NCI-H2171 treated with DMSO at 0.1 percent for 48 hours (cell line): ENCODE measurements at regions not wholly inside any gene's neighbourhood (a gene's known extent, or its start where the extent isn't known, plus 50 kb on each side); places are given as distances from the start of the nearest gene placed in this dataset.
"Not testable (repeated sequence)": the region's sequence is repeated elsewhere in the genome, so short reads cannot be mapped to it uniquely, and the experiment has no call there.

Experiments
- DNase-seq: peaks from one replicate; lab custom pipeline; 2025; lab: John Stamatoyannopoulos, UW

DNA sequence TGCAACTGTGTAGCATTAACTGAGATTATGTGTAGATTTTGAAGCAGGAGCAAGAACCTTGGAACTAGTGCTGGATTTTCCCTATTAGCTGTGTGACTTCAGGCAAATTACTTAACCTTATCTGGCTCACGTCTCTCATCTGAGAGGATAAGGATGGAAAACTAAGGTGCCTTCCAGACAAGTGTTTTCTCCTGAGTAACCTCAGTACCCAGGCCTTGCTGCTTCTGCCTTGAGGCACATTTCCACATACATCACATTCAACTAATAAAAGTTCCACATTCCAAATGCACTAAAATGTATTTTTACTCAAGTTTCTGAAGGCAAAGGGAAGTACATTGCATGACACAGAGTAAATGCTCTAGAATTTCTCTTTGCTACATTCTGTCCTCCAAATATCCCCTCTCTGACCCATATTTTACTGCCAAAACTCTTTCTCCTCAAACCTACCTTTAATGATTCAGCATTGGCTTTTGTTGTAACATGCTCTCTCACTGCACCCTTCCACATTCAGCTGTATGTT, 195.4 kb upstream of the ADGRL3 start:
- no peak for DNase-seq

GRCh38 chr4:61011051-61011450, 189.1 kb upstream of the ADGRL3 start:
- no peak for DNase-seq

DNA sequence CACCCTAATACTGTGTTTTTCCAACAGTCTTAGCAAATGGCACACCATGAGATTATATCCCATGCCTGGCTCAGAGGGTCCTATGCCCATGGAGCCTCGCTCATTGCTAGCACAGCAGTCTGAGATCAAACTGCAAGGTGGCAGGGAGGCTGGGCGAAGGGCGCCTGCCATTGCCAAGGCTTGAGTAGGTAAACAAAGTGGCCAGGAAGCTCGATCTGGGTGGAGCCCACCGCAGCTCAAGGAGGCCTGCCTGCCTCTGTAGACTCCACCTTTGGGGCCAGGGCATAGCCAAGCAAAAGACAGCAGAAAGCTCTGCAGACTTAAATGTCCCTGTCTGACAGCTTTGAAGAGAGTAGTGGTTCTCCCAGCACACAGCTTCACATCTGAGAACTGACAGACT, 188.2 kb upstream of the ADGRL3 start:
- not testable (repeated sequence) for DNase-seq

- DNase-seq = no peak
Observed at GRCh38 chr4:61024610-61025009, 175.5 kb upstream of the ADGRL3 start.

GRCh38 chr4:61027939-61028338, 172.2 kb upstream of the ADGRL3 start:
- no peak for DNase-seq

GRCh38 chr4:61036071-61036684, 163.9 kb upstream of the ADGRL3 start:
- no peak for DNase-seq

DNA sequence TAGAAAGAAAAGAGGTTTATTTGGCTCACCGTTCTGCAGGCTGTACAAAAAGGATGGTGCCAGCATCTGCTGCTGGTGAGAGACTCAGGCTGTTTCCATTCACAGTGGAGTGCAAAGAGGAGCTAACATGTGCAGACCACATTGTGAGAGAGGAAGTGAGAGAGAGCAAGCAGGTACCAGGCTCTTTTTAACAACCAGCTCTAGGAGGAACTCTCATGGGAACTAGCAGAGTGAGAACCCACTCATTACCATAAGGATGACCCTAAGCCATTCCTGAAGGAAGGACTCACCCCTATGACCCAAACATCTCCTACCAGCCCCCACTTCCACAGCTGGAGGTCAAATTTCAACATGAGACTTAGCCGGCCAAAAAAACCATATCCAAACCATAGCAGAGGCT, 158.6 kb upstream of the ADGRL3 start:
- no peak for DNase-seq

DNA sequence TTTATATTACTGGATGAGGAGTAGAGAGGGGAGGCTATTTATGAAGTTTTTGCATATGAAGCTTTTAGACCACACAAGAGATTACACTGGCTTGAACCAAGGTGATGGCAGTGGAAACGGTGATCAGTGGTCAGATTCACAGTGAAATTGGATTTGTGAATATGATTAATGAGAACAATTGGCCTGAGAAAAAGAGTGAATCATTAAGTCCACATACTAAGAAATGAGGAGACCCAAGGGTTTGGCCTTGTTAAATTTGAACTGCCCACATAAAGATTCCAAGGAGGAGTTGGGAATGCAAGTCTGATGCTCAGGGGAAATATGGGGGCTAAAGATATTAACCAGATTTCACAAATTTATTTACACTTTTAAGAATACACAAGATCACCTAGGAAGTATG, 155.3 kb upstream of the ADGRL3 start:
- no peak for DNase-seq

DNA sequence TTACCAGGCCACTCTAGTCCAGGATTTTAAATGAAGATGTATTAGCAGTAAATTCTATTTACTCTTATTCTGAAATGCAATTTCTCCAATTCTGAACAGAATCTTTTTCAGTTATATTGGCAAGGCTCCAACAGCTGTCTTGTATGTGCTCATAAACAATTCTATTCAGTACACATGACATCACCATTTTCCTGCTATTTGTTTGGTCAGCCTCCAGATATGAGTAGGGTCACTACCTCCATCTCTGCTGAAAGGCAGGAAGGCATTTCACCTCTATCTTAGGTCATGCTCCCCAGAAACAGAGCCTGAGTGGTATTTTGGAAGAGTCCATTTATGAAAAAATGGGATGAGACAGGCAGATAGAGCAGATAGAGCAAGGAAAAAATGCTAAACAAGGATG, 151.1 kb upstream of the ADGRL3 start:
- no peak for DNase-seq

- no peak for DNase-seq
Observed at GRCh38 chr4:61067381-61067780, 132.7 kb upstream of the ADGRL3 start.

DNA sequence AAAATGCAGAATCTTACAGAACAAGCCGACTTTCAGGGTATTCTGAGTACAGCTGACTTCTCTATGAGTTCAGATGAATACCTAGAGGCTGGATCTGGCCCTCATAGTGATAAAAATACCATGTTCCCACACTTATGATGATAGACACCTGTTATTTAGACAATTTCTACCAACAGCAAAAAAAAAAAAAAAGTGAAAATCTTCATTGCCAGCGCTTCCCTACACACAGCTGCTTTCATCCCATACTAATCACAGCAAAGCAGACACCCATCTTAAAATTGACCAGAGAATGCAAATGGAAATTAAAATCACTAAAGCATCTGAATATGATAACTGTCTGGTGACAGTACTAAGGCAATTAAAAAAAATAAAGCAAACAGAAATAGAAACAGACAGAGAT, 132.1 kb upstream of the ADGRL3 start:
- no peak for DNase-seq

DNA sequence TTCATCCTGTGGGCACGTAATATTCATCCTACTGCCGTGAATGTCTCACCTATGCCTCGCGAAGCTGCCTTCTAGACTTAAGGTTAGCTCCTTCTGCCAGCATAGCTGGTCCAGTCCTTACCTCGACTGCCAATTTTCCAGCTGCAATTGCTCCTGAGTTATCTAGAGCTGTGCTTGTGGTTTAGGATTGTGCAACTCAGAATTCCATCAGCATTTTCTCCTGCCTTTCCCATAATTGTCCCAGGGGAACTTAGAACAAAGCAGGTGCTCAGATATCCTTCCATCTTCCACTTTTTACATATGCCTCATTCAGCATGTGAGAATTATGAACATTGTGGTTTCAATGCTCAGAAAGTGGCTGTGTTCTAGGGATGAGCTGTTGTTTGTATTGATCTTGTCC, 131.4 kb upstream of the ADGRL3 start:
- DNase-seq = no peak

- no peak for DNase-seq
Observed at GRCh38 chr4:61070269-61070668, 129.9 kb upstream of the ADGRL3 start.

- DNase-seq = no peak
Observed at GRCh38 chr4:61079427-61079826, 120.7 kb upstream of the ADGRL3 start.

GRCh38 chr4:61079976-61080375, 120.2 kb upstream of the ADGRL3 start:
- no peak for DNase-seq

DNA sequence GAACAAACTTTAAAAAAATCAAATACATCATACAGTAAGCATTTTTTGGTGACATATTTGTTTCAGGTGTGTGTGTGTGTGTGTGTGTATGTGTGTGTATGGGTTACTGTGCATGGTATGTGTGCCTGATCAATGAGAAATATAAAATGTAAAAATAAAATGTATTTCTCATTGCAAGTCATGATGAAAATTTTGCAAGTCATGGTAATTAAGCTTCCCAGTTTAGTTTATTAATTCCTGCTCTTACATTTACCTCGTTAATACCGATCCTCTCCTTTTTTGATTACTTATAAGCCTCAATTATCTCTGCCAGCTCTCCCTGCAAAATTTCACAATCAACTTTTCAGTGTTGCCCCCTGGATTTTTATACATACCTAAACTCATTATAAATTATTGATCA, 114.6 kb upstream of the ADGRL3 start:
- no peak for DNase-seq

- no peak for DNase-seq
Observed at GRCh38 chr4:61086357-61086756, 113.8 kb upstream of the ADGRL3 start.

GRCh38 chr4:61086979-61087378, 113.1 kb upstream of the ADGRL3 start:
- no peak for DNase-seq

DNA sequence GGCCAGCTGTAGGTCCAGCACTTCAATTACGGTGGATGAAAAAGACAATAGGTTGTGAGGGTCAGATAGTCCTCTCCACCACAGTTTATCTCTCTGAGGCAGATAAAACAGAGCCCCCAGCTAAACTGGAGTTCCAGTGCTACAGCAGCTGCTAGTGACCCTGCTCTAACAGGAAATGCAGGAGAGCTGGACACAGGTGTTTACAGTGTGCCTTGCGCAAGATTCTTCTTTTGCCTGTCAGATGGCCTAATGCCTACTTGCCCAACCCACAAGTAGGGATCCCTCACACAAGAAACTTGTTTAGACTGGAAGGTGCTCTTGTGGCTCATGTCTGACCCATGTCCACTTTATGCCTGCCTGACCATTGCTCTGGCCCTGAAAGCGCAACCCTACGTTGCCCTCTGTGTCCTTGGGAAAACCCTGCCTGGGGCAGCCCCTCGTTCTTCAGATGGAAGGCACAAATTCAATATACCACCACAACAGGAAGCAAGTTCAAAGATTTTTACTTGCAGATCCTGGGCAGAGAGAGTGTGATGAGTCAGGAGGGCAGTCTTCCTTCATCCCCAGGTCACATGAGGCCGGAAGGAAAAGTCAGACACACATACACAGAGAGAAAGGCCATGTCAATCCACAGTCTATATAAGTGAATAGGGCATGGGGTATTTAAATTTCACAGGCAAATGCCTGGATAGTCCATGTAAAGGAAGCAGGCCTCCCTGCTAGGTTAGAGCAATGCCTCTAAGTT, 105.1 kb upstream of the ADGRL3 start:
- no peak for DNase-seq

DNA sequence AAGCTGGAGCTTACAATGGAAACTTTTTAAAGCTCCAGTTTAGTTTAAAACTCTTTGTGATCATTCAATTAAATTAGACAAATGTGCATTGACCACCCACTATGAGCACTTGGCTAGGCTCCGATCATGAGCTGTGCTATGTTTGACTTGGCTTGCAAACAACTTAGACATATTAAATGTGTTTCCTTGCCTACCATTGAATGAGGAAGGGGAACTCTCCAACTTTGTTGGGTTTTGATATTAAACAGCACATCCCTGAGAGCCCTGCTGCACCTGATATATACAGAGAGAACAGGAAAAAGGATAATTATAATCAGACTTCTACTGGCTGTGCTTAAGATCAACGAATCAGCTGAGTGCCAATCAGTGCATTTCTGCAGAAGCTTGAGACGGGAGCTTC, 71.4 kb upstream of the ADGRL3 start:
- DNase-seq = no peak

DNA sequence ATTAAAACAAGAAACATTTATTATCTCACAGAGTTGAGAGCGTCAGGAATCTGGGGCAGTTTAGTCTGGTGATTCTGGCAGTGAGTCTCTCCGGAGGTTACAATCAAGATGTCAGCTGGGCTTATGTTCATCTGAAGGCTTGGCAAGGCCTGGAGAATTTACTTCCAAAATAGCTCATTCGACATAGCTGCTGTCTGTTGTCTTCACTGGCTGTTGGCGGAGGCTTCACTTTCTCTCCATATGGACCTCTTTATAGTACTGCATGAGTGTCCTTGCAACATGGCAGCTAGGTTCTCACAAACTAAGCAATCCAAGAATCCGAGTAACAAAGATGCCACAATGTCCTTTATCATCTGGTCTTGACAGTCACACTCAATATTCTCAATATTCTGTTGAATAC, 70.2 kb upstream of the ADGRL3 start:
- DNase-seq = no peak

- DNase-seq = peak; percentile 2
Observed at GRCh38 chr4:61143461-61143860, 56.7 kb upstream of the ADGRL3 start.

- no peak for DNase-seq
Observed at GRCh38 chr4:61149278-61149677, 50.8 kb upstream of the ADGRL3 start.
